AG09309 (cell line): ENCODE measurements at regions not wholly inside any gene's neighbourhood (a gene's known extent, or its start where the extent isn't known, plus 50 kb on each side); places are given as distances from the start of the nearest gene placed in this dataset.

Source experiments
- DNase-seq: peaks from one replicate; pipeline ENCODE4 v3.0.0-alpha.2; 2010; ENCODE audit warnings: low read depth
- H3K4me3 ChIP-seq: 2 replicates; pipeline ENCODE4 v1.5.1; 2011; ENCODE audit warnings: mild to moderate bottlenecking, low read depth, low read length, moderate library complexity; ENCODE audit not compliant: control insufficient read depth
- CTCF ChIP-seq: IDR thresholded peaks from 2 replicates; pipeline ENCODE4 v1.5.1; 2011; ENCODE audit warnings: mild to moderate bottlenecking, low read depth, low read length, inconsistent platforms; ENCODE audit not compliant: insufficient read depth, control insufficient read depth; ENCODE audit errors: missing control alignments

DNA sequence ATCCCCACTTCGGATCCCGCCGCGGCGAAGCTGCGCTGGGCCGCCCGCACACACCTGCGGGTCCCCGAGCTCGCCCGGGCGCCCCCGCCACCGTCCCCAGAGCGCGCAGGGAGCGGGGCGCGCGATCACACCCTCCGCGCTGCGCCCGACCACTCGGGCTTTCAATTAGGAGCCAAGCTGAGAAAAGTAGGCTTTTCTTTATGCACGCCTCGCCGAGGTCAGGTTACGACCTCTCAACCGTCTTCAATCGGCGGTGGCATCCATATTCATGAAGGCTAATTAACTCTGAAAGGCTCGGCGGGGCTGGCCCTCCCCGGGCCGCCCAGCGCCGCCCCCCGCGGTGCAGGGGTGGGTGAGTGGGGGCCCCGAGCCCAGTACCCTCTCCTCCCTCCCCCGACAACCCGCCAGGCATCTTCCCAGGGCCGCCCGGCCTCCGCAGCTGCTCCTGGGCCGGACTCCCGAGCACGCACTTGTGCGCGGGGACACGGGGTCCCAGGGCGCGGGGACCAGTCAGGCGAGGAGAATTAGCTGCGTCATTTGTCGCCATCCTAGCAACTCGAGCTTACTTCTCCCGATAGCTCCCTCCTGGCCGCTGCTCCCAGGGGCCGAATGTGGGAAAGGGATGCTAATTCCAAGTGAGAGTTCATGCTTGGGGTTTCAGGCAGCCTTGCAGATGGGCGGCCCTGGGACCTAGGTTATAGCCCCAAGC lies 155.5 kb upstream of the LYZL2 start:
- DNase-seq = no peak
- peak overlapping the region; percentile 1 for H3K4me3 ChIP-seq
- no peak for TF ChIP-seq CTCF

DNA sequence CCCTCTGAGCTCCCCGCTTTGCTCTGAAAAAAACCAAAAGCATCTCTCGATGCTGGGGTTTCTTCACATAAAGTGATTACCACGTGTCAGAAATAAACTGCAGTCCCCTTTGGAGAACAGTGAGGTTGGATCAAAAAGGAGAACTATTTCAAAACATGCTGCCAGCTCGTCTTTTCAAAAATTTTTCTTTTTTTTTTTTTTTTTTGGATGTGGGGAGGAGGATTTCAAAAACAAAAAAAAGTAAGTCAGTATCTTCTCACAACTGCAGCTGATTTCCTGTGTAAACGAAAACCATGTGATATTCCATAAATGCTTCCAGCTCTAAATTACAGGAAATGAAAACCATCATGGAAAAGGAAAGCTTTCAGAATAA lies 155.0 kb upstream of the LYZL2 start:
- no peak for TF ChIP-seq CTCF
- DNase-seq = peak; percentile 57
- H3K4me3 ChIP-seq = peak overlapping the region; percentile 1

DNA sequence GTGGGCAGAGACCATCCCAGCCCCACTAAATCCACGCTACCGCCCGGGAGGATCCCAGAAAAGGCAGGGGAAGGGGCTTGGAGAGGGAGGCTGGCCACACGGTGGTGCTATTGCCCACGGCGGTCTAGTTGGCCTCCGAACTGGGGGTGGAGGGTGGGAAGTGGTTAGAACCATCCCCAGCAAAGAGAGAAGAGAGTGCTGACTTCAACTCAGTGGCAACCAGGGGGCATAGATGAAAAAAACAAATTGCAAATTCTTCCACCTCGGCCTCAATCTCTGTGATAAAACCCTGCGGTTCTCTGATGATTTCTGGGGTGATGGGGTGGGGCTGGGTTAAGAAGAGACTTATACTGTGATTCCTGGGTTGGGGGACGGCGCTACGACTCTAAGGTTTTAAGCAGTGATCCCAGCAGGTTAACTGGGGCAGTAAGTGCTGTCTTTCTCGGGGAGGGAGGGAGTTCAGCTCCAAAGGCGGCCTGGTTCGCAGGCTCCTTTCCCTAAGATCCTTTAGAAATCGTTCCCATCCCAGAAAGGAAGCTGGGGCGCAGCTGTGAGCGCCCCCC lies 154.5 kb upstream of the LYZL2 start:
- H3K4me3 ChIP-seq = peak overlapping the region; percentile 18

DNA sequence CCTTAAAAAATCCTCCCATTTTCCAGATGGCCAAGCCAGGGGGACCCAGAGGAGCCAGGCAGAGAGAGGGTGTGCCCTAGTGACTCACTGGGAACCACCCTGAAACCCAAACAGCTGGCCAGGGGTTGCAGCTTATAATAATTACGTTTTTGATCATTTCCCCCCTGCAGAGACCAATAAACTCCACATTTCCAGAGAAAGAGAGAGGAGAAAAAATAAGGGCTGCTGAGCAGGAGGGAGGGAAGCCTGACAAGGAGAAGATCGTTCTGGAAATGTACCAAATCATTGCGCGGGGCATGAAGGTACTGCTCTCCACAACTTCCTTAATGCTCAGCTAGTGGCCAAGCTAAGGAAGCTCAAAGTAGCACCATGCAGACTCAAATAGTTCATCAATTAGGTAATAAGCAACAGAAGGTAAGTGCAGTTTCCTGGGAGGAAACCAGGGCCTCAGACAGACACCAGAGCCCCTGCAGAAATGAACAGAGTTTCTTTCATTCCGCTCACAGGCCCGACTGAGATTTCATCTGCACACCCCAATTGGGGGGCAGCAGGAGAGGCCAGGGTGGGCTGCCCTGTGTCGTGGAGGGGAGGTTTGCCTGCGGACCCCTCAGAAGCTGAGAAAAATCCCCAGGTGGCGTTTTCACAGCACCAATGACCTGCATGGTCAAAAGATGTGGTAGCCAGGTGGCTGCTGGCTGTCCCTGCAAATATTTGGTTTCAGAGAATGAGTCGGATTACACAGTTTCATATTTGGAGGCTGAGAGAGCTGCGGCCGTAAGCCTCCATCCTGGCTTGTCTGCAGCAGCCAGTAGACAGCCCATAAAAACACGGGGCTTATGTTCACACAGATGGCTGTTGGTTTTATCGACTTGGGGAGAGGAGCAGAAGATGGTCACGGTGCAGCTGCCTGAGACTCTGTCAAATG lies 153.2 kb upstream of the LYZL2 start:
- H3K4me3 ChIP-seq = no peak overlapping the region
- TF ChIP-seq CTCF = no peak
- no peak for DNase-seq

More for the DNA sequence above, 154.5 kb upstream of the LYZL2 start:
- peak; percentile 89 for TF ChIP-seq CTCF
- peak; percentile 82 for DNase-seq

DNA sequence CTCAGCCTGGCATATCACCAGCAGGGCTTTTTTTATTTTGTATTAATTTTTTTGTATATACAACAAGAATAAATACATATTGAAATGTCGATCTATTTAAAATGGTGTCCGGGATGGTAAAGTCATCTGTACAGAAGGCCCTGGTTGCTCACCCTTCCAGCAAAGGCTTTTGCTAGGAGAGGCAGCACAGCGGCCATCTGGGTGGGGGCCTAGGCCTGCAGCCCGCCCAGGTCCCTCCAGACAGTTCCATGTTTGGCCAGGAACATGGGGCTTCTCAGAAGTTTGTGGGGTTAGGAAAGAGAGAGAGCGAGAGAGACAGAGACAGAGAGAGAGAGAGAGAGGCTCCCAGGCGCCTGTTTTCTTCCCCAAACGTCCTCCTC lies 152.6 kb upstream of the LYZL2 start:
- no peak for TF ChIP-seq CTCF
- DNase-seq = no peak
- no peak overlapping the region for H3K4me3 ChIP-seq

DNA sequence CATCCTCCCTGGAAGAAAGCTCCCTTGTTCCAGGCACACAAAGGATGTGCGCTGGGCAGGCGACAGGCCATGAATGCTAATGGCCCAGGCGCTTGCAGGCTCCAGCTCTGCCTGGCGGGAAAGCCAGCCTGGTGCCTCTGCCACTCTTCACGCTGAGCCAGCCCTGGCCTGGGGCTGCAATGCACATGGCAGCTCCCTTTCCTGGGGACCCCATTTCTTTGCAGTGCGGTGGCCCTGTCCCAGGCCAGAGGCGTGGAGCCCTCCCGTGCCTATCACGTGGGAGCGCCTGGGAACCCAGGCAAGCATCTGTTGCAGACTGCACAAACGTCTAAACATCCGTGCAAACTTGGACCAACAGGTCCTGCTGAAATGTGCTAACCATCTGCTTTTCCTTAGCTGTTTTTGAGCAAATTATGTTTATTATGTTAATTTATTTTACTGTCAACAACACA lies 152.1 kb upstream of the LYZL2 start:
- no peak for TF ChIP-seq CTCF
- no peak for DNase-seq
- H3K4me3 ChIP-seq = no peak overlapping the region
